MCF 10A (cell line): ENCODE measurements at regions not wholly inside any gene's neighbourhood (a gene's known extent, or its start where the extent isn't known, plus 50 kb on each side); places are given as distances from the start of the nearest gene placed in this dataset.
A peak's percentile ranks its signal among the peaks of the same experiment; 100 is the strongest.

Source experiments
- BruUV-seq: library from RNA; stranded (reverse); fragments of 400-500 nt; replicated peaks from 2 replicates; lab custom pipeline; 2021; lab: Mats Ljungman, UMichigan
- CTCF ChIA-PET: fragments of 300-600 bp; sonication (Branson Sonifier 250); formaldehyde crosslinking; extraction: SDS; loops from one replicate; lab custom pipeline; 2021; ENCODE audit warnings: antibody characterized with exemption, inconsistent platforms; lab: Yijun Ruan, JAX
- POLR2A ChIA-PET: fragments of 300-600, 350-650 bp; sonication (Branson Sonifier 250); formaldehyde crosslinking; extraction: SDS; loops from one replicate; lab custom pipeline; 2020; ENCODE audit warnings: antibody characterized with exemption, inconsistent platforms; lab: Yijun Ruan, JAX
- DNase-seq: peaks from one replicate; pipeline ENCODE4 v3.0.0-alpha.2; 2018; ENCODE audit not compliant: unreplicated experiment
- H3K27ac Mint-ChIP-seq: one replicate; pipeline ENCODE4 v1.8.0; 2022; ENCODE audit warnings: mild to moderate bottlenecking, low read depth, mixed read lengths; ENCODE audit not compliant: unreplicated experiment
- H3K27me3 Mint-ChIP-seq: one replicate; pipeline ENCODE4 v1.8.0; 2022; ENCODE audit warnings: mixed read lengths; ENCODE audit not compliant: insufficient read depth, unreplicated experiment
- H3K36me3 Mint-ChIP-seq: one replicate; pipeline ENCODE4 v1.8.0; 2022; ENCODE audit warnings: mild to moderate bottlenecking, moderate library complexity, mixed read lengths; ENCODE audit not compliant: insufficient read depth, unreplicated experiment
- H3K4me1 Mint-ChIP-seq: one replicate; pipeline ENCODE4 v1.8.0; 2022; ENCODE audit warnings: mixed read lengths; ENCODE audit not compliant: insufficient read depth, unreplicated experiment
- H3K4me3 Mint-ChIP-seq: one replicate; pipeline ENCODE4 v1.8.0; 2022; ENCODE audit warnings: mild to moderate bottlenecking, moderate library complexity, mixed read lengths; ENCODE audit not compliant: unreplicated experiment
- H3K9me3 Mint-ChIP-seq: one replicate; pipeline ENCODE4 v1.8.0; 2022; ENCODE audit warnings: mixed read lengths; ENCODE audit not compliant: unreplicated experiment
- intact Hi-C: fragments of 100-400 bp; cut with micrococcal nuclease; formaldehyde crosslinking; loops from 2 replicates; pipeline ENCODE4 v1.14.1; 2022
- TF ChIP-seq, protein P1 (sequence below): fragments of 200-600 bp; IDR thresholded peaks from one replicate; pipeline ENCODE4 v1.8.0; 2022; ENCODE audit warnings: antibody characterized with exemption, mild to moderate bottlenecking; ENCODE audit not compliant: unreplicated experiment

GRCh38 chr2:10201201-10201600 lies 78.7 kb downstream of the RRM2 start:
- intact Hi-C loops, result no loop called here
- no peaks in the 10 kb centered on the region for H3K4me1 Mint-ChIP-seq
- TF ChIP-seq, protein P1, sequence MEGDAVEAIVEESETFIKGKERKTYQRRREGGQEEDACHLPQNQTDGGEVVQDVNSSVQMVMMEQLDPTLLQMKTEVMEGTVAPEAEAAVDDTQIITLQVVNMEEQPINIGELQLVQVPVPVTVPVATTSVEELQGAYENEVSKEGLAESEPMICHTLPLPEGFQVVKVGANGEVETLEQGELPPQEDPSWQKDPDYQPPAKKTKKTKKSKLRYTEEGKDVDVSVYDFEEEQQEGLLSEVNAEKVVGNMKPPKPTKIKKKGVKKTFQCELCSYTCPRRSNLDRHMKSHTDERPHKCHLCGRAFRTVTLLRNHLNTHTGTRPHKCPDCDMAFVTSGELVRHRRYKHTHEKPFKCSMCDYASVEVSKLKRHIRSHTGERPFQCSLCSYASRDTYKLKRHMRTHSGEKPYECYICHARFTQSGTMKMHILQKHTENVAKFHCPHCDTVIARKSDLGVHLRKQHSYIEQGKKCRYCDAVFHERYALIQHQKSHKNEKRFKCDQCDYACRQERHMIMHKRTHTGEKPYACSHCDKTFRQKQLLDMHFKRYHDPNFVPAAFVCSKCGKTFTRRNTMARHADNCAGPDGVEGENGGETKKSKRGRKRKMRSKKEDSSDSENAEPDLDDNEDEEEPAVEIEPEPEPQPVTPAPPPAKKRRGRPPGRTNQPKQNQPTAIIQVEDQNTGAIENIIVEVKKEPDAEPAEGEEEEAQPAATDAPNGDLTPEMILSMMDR, result no peak
- no peaks in the 10 kb centered on the region for H3K36me3 Mint-ChIP-seq
- DNase-seq, result no peak
- POLR2A ChIA-PET, result interaction anchor here (0.7 kb wide), 1 partner anchor 76 kb away, joined by 3 read pairs; no protein-coding TSS in a partner anchor
- H3K27me3 Mint-ChIP-seq, result no peaks in the 10 kb centered on the region
- no peaks in the 10 kb centered on the region for H3K9me3 Mint-ChIP-seq
- CTCF ChIA-PET, result interaction anchor here (0.6 kb wide), 1 partner anchor 59 kb away, joined by 3 read pairs; no protein-coding TSS in a partner anchor
- BruUV-seq, result no TSS peak
- H3K27ac Mint-ChIP-seq, result no peak overlapping the region
- no peak overlapping the region for H3K4me3 Mint-ChIP-seq

DNA sequence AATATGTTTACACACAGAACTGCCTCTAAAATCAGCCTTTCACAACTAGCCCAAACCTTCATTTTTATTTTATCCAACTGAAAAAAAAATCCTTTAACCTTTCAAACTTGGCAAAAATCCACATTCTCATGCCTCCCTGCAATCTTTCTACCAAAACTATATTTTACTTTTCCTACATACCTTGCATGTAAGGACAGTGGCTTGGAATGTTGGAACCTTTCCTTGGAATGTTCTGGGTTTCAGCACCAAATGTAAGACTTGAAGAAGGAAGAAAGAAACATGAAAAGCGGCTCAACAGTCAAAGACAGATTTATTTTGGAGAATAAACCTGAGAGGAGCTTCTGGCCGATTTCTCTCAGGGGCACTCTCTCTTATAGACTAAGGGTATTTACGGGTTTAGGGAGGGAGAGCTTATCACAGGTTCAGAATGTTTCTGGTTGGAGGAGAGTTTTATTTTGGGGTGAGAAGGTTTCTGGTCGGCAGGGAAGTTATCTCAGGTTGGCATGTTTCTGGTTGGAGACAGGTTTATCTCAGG lies 79.7 kb downstream of the RRM2 start:
- CTCF ChIA-PET, result interaction anchor here (0.9 kb wide), 1 partner anchor 39 kb away, joined by 3 read pairs; no protein-coding TSS in a partner anchor
- no peak for DNase-seq
- intact Hi-C loops, result no loop called here
- H3K27ac Mint-ChIP-seq, result peak overlapping the region; percentile 2
- no peaks in the 10 kb centered on the region for H3K9me3 Mint-ChIP-seq
- no peaks in the 10 kb centered on the region for H3K4me1 Mint-ChIP-seq
- H3K27me3 Mint-ChIP-seq, result peaks cover 2% of the 10 kb centered on the region
- TF ChIP-seq, protein P1, result no peak
- no peak overlapping the region for H3K4me3 Mint-ChIP-seq
- POLR2A ChIA-PET, result no interaction called here
- no peaks in the 10 kb centered on the region for H3K36me3 Mint-ChIP-seq
- no TSS peak for BruUV-seq

GRCh38 chr2:10204326-10205161 lies 82.0 kb downstream of the RRM2 start:
- H3K4me1 Mint-ChIP-seq, result no peaks in the 10 kb centered on the region
- H3K4me3 Mint-ChIP-seq, result no peak overlapping the region
- POLR2A ChIA-PET, result no interaction called here
- H3K27ac Mint-ChIP-seq, result peak overlapping the region; percentile 86
- H3K36me3 Mint-ChIP-seq, result no peaks in the 10 kb centered on the region
- TF ChIP-seq, protein P1, result no peak
- no peak for DNase-seq
- CTCF ChIA-PET, result no interaction called here
- no peaks in the 10 kb centered on the region for H3K9me3 Mint-ChIP-seq
- intact Hi-C loops, result no loop called here
- peaks cover 11% of the 10 kb centered on the region for H3K27me3 Mint-ChIP-seq
- BruUV-seq, result no TSS peak

- no TSS peak for BruUV-seq
- intact Hi-C loops, result no loop called here
- no peaks in the 10 kb centered on the region for H3K4me1 Mint-ChIP-seq
- H3K27ac Mint-ChIP-seq, result no peak overlapping the region
- CTCF ChIA-PET, result no interaction called here
- H3K27me3 Mint-ChIP-seq, result peaks cover 11% of the 10 kb centered on the region
- no peaks in the 10 kb centered on the region for H3K9me3 Mint-ChIP-seq
- no peak for DNase-seq
- POLR2A ChIA-PET, result no interaction called here
- no peak overlapping the region for H3K4me3 Mint-ChIP-seq
- TF ChIP-seq, protein P1, result no peak
- H3K36me3 Mint-ChIP-seq, result no peaks in the 10 kb centered on the region
Measured at GRCh38 chr2:10205162-10205475, 82.6 kb downstream of the RRM2 start.
